HG02610 (cell line): ENCODE measurements at regions not wholly inside any gene's neighbourhood (a gene's known extent, or its start where the extent isn't known, plus 50 kb on each side); places are given as distances from the start of the nearest gene placed in this dataset.

Experiments
- ATAC-seq: cut with Tn5 transposase; IDR thresholded peaks from one replicate; pipeline ENCODE4 v1.9.1; 2021; ENCODE audit warnings: mild to moderate bottlenecking, moderate library complexity; ENCODE audit not compliant: unreplicated experiment

GRCh38 chr2:163541943-163542342, 193.9 kb downstream of the FIGN start:
- ATAC-seq, result no peak

- ATAC-seq, result no peak
These were observed 194.3 kb downstream of the FIGN start for GRCh38 chr2:163541495-163541894.

- ATAC-seq, result no peak
These were observed 207.1 kb downstream of the FIGN start for GRCh38 chr2:163528640-163529217.

GRCh38 chr2:163527381-163527780, 208.4 kb downstream of the FIGN start:
- ATAC-seq, result no peak

- ATAC-seq, result no peak
These were observed 217.0 kb downstream of the FIGN start for GRCh38 chr2:163518762-163519161.

GRCh38 chr2:163515836-163516235, 220.0 kb downstream of the FIGN start:
- ATAC-seq, result no peak

GRCh38 chr2:163505281-163505680, 230.5 kb downstream of the FIGN start:
- no peak for ATAC-seq

GRCh38 chr2:163493359-163494298, 242.2 kb downstream of the FIGN start:
- ATAC-seq, result no peak

- no peak for ATAC-seq
These were observed 244.0 kb downstream of the FIGN start for GRCh38 chr2:163491850-163492249.

- no peak for ATAC-seq
These were observed 245.5 kb downstream of the FIGN start for GRCh38 chr2:163490281-163490680.

GRCh38 chr2:163481515-163481914, 254.3 kb downstream of the FIGN start:
- no peak for ATAC-seq

- ATAC-seq, result no peak
These were observed 256.2 kb downstream of the FIGN start for GRCh38 chr2:163479599-163479998.

GRCh38 chr2:163475815-163476214, 260.0 kb downstream of the FIGN start:
- ATAC-seq, result no peak

GRCh38 chr2:163474889-163475288, 260.9 kb downstream of the FIGN start:
- no peak for ATAC-seq

- no peak for ATAC-seq
These were observed 261.5 kb downstream of the FIGN start for GRCh38 chr2:163474319-163474744.

- no peak for ATAC-seq
These were observed 263.9 kb downstream of the FIGN start for GRCh38 chr2:163471947-163472346.

- no peak for ATAC-seq
These were observed 266.2 kb downstream of the FIGN start for GRCh38 chr2:163469561-163469962.

GRCh38 chr2:163467251-163467630, 268.6 kb downstream of the FIGN start:
- no peak for ATAC-seq

GRCh38 chr2:163466331-163467250, 269.2 kb downstream of the FIGN start:
- no peak for ATAC-seq

GRCh38 chr2:163465440-163465839, 270.4 kb downstream of the FIGN start:
- ATAC-seq, result no peak

GRCh38 chr2:163463411-163463810, 272.4 kb downstream of the FIGN start:
- no peak for ATAC-seq
